ENCODE measurements at regions not wholly inside any gene's neighbourhood (a gene's known extent, or its start where the extent isn't known, plus 50 kb on each side); places are given as distances from the start of the nearest gene placed in this dataset.

DNA sequence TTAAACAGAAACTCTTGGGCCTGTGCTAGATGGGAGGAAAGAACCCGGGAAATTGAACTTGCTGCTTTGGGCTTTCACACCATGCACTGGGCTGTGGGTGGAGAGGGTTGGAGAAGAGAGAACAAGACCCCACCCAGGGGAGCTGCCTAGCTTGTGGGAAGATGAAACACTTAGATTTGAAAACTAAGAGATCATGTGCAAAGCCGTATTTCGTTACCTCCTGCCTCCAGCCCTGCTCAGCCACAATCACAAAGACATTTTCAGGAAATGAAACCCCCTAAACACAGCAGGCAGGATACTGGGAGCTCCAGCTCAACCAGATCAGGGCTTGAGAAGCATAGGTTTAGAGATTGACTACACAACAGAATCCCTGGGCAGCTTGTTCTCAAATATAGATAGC lies 183.0 kb upstream of the C2CD4B start:
- TF ChIP-seq, protein P1, sequence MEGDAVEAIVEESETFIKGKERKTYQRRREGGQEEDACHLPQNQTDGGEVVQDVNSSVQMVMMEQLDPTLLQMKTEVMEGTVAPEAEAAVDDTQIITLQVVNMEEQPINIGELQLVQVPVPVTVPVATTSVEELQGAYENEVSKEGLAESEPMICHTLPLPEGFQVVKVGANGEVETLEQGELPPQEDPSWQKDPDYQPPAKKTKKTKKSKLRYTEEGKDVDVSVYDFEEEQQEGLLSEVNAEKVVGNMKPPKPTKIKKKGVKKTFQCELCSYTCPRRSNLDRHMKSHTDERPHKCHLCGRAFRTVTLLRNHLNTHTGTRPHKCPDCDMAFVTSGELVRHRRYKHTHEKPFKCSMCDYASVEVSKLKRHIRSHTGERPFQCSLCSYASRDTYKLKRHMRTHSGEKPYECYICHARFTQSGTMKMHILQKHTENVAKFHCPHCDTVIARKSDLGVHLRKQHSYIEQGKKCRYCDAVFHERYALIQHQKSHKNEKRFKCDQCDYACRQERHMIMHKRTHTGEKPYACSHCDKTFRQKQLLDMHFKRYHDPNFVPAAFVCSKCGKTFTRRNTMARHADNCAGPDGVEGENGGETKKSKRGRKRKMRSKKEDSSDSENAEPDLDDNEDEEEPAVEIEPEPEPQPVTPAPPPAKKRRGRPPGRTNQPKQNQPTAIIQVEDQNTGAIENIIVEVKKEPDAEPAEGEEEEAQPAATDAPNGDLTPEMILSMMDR (IDR thresholded peaks at IDR 0.05; ENCODE audit: low read depth, low read length): no peak
- Histone ChIP-seq H3K27me3 (ENCODE audit: control insufficient read depth, insufficient read depth, low read length) (peaks cover 11% of the 10 kb centered on the region), H3K4me3 (ENCODE audit: low read depth, low read length) (no peak overlapping the region), H3K27ac (ENCODE audit: low read depth, low read length) (no peak overlapping the region), H3K9me3 (ENCODE audit: control insufficient read depth, insufficient read depth, low read length) (no peaks in the 10 kb centered on the region; the same call in 1 of the 2 replicates)
- DNase-seq (ENCODE audit: low read depth, low spot score): no peak
- ChIA-PET CTCF (no interaction called here), POLR2A (no interaction called here)

DNA sequence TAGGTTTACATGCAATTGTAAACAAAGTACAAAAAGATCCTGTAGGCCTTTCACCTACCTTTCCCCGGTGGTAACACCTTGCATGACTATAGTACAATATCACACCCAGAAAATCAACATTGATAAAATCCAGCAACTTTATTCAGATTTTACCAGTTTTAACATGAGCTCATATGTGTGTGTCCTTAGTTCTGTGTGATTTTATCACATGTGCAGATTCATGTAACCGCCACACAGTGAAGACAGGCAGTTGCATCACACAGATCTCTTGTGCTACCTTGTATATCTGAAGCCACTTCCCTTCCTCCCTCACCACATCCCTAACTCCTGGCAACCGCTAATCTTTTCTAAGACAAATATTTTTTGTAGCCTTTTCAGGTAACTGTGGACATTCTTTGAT lies 183.5 kb upstream of the C2CD4B start:
- TF ChIP-seq, protein P1 (IDR thresholded peaks at IDR 0.05; ENCODE audit: low read depth, low read length): no peak
- Histone ChIP-seq H3K4me3 (ENCODE audit: low read depth, low read length) (no peak overlapping the region), H3K27ac (ENCODE audit: low read depth, low read length) (no peak overlapping the region), H3K9me3 (ENCODE audit: control insufficient read depth, insufficient read depth, low read length) (no peaks in the 10 kb centered on the region; the same call in 1 of the 2 replicates), H3K27me3 (ENCODE audit: control insufficient read depth, insufficient read depth, low read length) (peaks cover 13% of the 10 kb centered on the region)
- CTCF ChIA-PET: no interaction called here
- DNase-seq (ENCODE audit: low read depth, low spot score): no peak
- POLR2A ChIA-PET: no interaction called here

DNA sequence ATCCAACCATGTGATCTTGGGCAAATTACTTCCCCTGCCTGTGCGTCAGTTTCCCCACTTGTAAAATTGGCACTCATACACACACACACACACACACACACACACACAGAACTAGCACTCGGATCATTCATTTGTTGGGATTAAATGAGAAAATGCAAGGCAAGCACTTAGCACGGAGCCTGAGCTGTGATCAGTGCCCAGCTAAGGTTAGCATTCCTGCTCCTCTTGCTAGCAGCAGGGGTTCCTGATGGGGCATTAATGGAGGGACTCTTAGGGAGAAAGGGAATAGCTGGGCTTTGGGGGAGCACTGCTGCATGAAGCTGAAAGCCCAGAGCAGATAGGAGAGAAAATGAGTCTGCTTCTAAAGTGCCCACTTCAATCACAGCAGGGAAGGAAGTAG lies 187.7 kb upstream of the C2CD4B start:
- no peak for DNase-seq (ENCODE audit: low read depth, low spot score)
- Histone ChIP-seq H3K4me3 (ENCODE audit: low read depth, low read length) (no peak overlapping the region), H3K27ac (ENCODE audit: low read depth, low read length) (no peak overlapping the region), H3K9me3 (ENCODE audit: control insufficient read depth, insufficient read depth, low read length) (peaks cover 6% of the 10 kb centered on the region; the same call in 1 of the 2 replicates), H3K27me3 (ENCODE audit: control insufficient read depth, insufficient read depth, low read length) (peaks cover 17% of the 10 kb centered on the region)
- TF ChIP-seq, protein P1 (IDR thresholded peaks at IDR 0.05; ENCODE audit: low read depth, low read length): no peak
- POLR2A ChIA-PET: no interaction called here
- CTCF ChIA-PET: no interaction called here

DNA sequence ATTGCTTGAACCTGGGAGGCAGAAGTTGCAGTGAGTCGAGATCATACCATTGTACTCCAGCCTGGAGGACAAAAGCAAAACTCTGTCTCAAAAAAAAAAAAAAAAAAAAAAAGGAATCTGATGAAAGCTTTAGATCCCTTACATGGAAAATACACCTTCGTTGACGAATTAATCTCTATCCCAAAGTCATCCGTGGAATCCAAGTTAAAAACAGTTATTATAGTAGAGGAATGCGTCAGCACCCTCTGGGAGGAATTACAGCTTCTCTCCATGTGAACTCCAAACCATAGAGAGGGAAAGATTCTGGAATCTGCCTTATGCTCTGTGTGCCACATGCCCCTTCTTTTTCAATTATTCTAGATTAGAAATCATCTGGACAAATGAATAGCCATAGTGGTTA lies 192.3 kb upstream of the C2CD4B start:
- DNase-seq (ENCODE audit: low read depth, low spot score): no peak

DNA sequence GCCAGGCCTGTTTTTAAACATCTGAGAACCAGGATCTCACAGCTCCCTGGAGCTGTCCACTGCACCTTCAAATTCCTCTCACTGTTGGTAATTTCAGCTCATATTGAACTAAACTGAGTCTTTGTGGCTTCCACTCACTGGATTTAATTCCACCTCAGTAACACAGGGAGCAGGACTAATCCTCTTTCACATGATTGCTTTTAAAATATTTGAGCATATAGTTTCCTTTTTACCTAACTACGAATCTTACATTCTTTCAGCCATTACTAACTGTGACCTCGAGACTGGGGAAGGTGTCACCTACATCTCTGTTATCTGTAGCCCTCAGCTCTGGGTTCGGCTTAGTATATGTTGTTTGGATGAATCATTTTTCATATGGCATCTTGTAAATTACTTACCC lies 194.3 kb upstream of the C2CD4B start:
- Histone ChIP-seq H3K27me3 (ENCODE audit: control insufficient read depth, insufficient read depth, low read length) (peaks cover 19% of the 10 kb centered on the region), H3K4me3 (ENCODE audit: low read depth, low read length) (no peak overlapping the region), H3K9me3 (ENCODE audit: control insufficient read depth, insufficient read depth, low read length) (peaks cover 3% of the 10 kb centered on the region; the same call in 1 of the 2 replicates), H3K27ac (ENCODE audit: low read depth, low read length) (no peak overlapping the region)
- ChIA-PET POLR2A (no interaction called here), CTCF (interaction anchor here (1.5 kb wide), 1 partner anchor 14 kb away, joined by 6 read pairs; no protein-coding TSS in a partner anchor)
- TF ChIP-seq, protein P1 (IDR thresholded peaks at IDR 0.05; ENCODE audit: low read depth, low read length): no peak
- DNase-seq (ENCODE audit: low read depth, low spot score): no peak

More for the DNA sequence above, 192.3 kb upstream of the C2CD4B start:
- POLR2A ChIA-PET: no interaction called here
- CTCF ChIA-PET: no interaction called here
- Histone ChIP-seq H3K4me3 (ENCODE audit: low read depth, low read length) (no peak overlapping the region), H3K27me3 (ENCODE audit: control insufficient read depth, insufficient read depth, low read length) (peaks cover 32% of the 10 kb centered on the region), H3K27ac (ENCODE audit: low read depth, low read length) (no peak overlapping the region), H3K9me3 (ENCODE audit: control insufficient read depth, insufficient read depth, low read length) (peaks cover 6% of the 10 kb centered on the region; the same call in 1 of the 2 replicates)
- TF ChIP-seq, protein P1 (IDR thresholded peaks at IDR 0.05; ENCODE audit: low read depth, low read length): no peak

Measured in AG04450 (cell line).